Transverse colon (tissue), 4 donors: ENCODE measurements at regions not wholly inside any gene's neighbourhood (a gene's known extent, or its start where the extent isn't known, plus 50 kb on each side); places are given as distances from the start of the nearest gene placed in this dataset.

Source experiments
- DNase-seq: peaks from one replicate; pipeline ENCODE4 v3.0.0-alpha.2; 2019
- H3K27ac ChIP-seq, 4 donors: fragments of 200-600 bp; sonication (generic); 2 replicates each; pipeline ENCODE4 v1.5.1; 2016 to 2018; ENCODE audit warnings: inconsistent platforms in 4 of 4
- H3K27me3 ChIP-seq: fragments of 200-600 bp; sonication (generic); 2 replicates; pipeline ENCODE4 v1.5.1; 2017; ENCODE audit warnings: inconsistent platforms
- H3K36me3 ChIP-seq, 4 donors: fragments of 200-600 bp; sonication (generic); 2 replicates each; pipeline ENCODE4 v1.5.1; 2017 to 2019; ENCODE audit warnings: inconsistent platforms in 4 of 4
- H3K4me1 ChIP-seq, 4 donors: fragments of 200-600 bp; sonication (generic); 2 replicates each; pipeline ENCODE4 v1.5.1; 2017 to 2020; ENCODE audit warnings: inconsistent platforms in 4 of 4
- H3K4me3 ChIP-seq, 4 donors: fragments of 200-600 bp; sonication (generic); 1 replicate in 1 of 4; 2 replicates in 3 of 4; pipeline versions ENCODE4 v1.5.1 to v1.6.1; 2017 to 2019; ENCODE audit warnings: inconsistent platforms in 4 of 4
- H3K9me3 ChIP-seq, 2 donors: fragments of 200-600 bp; sonication (generic); 2 replicates each; pipeline ENCODE4 v1.5.1; 2017 to 2019; ENCODE audit warnings: inconsistent platforms in 2 of 2
- EP300 ChIP-seq: sonication (generic); formaldehyde crosslinking; IDR thresholded peaks from one replicate; pipeline ENCODE4 v1.6.1; 2017; ENCODE audit warnings: antibody characterized with exemption, low read depth
- POLR2A ChIP-seq: fragments of 450-650 bp; IDR thresholded peaks from one replicate; pipeline ENCODE4 v1.6.1; 2016; ENCODE audit warnings: antibody characterized with exemption, mild to moderate bottlenecking, moderate library complexity
- POLR2AphosphoS5 ChIP-seq, 3 donors: sonication (generic); formaldehyde crosslinking; IDR thresholded peaks; one replicate each; pipeline ENCODE4 v1.6.1; 2016; ENCODE audit warnings: antibody characterized with exemption in 3 of 3
- WGBS, 2 donors: methylation state at CpG; one replicate each; pipeline ENCODE4 v1.1.5; 2018; ENCODE audit warnings: low coverage in 1 of 2; 5-methylcytosine and 5-hydroxymethylcytosine counted together
- in situ Hi-C, 4 donors: fragments of 200-750 bp; cut with MboI; loops; one replicate each; pipeline versions ENCODE4 v1.15.0 to v1.15.1; 2017; ENCODE audit warnings: low sequenced_read_pairs in 3 of 4, low pct_ligation_motif_present in 1 of 4, low pct_unique_long_range_greater_than_20kb in 1 of 4
- intact Hi-C: fragments of 100-400 bp; cut with DNase I; formaldehyde crosslinking; loops from one replicate; pipeline ENCODE4 v1.15.1; 2023; ENCODE audit warnings: low total_unique reads
- TF ChIP-seq, protein P1 (sequence below), 5 experiments: fragments of 200-600 bp in 3 of 5; fragments of 450-650 bp in 2 of 5; sonication (generic) in 3 of 5; IDR thresholded peaks; 1 replicate in 2 of 5; 2 replicates in 3 of 5; pipeline ENCODE4 v1.5.1; 2016 to 2017; ENCODE audit warnings: antibody characterized with exemption in 5 of 5, inconsistent platforms in 3 of 5, mild to moderate bottlenecking in 2 of 5, moderate library complexity in 1 of 5

DNA sequence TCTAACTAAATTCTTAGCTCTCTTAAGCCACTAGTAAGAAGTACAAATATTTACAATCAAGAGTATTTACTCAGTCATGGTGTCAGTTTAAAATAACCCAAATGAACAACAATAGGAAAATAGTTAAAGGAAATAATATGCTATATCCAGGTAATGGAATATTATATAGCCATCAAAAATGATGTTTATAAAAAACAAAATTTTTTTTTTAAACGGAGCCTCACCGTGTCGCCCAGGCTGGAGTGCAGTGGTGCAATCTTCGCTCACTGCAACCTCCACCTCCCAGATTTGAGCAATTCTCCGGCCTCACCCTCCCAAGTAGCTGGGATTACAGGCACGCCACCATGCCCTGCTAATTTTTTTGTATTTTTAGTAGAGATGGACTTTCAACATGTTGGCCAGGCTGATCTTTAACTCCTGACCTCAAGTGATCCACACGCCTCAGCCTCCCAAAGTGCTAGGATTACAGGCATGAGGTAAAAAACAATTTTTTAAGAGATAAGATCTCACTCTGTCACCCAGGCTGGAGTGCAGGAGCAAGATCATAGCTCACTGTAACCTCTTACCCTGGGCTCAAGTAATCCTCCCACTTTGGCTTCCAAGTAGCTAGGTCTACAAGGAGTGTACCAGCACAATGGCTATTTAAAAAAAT lies 132.5 kb downstream of the NOC3L start:
- intact Hi-C loops = no loop called here
- peaks cover 0 to 10% (median 0%) of the 10 kb centered on the region in 4 donors for H3K36me3 ChIP-seq

DNA sequence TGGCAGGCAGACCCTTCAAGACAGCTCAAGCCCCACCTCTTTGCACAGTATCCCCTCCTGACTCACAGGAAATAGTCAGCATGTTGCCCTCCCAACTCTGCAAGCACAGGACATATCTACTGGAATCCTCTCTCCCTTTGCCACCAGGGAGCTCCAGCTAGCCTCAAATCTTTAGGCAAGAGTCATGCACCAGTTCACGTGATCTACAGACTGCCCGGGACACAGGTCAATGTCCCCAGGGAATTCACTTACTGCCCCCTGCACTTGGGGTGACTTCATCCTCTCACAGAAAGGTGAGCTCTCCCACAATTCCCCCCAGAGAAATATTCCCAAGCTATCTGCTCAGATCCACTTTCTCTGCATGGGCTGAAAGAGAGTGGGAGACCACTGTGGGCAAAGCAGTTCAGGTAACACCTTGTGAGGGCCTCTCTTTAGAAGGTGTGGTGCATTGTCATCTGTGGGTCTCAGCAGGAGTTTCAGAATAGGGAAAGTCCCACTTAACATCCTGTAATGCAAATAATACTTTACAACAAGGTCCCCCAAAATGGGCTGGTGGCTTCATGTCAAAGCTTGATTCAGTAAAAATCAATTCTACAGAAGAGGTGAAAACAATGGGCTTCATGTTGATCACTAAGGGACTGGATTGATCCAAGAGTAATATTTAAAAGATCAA lies 129.9 kb downstream of the NOC3L start:
- 55% methylated on average over 2 of the region's 2 CpGs; no CpG with 5 or more reads in 1 of the 2 donors for WGBS, 2 donors
- H3K27me3 ChIP-seq = no peaks in the 10 kb centered on the region
- intact Hi-C loops = no loop called here
- no peak for DNase-seq
- peaks cover 0 to 4% of the 10 kb centered on the region in 2 donors for H3K9me3 ChIP-seq
- peaks cover 0 to 16% (median 5%) of the 10 kb centered on the region in 4 donors for H3K36me3 ChIP-seq
- H3K27ac ChIP-seq = no peak overlapping the region
- in situ Hi-C loops = no loop called here
- H3K4me3 ChIP-seq = no peak overlapping the region
- no peaks in the 10 kb centered on the region for H3K4me1 ChIP-seq
- no peak for TF ChIP-seq POLR2A
- TF ChIP-seq, protein P1, sequence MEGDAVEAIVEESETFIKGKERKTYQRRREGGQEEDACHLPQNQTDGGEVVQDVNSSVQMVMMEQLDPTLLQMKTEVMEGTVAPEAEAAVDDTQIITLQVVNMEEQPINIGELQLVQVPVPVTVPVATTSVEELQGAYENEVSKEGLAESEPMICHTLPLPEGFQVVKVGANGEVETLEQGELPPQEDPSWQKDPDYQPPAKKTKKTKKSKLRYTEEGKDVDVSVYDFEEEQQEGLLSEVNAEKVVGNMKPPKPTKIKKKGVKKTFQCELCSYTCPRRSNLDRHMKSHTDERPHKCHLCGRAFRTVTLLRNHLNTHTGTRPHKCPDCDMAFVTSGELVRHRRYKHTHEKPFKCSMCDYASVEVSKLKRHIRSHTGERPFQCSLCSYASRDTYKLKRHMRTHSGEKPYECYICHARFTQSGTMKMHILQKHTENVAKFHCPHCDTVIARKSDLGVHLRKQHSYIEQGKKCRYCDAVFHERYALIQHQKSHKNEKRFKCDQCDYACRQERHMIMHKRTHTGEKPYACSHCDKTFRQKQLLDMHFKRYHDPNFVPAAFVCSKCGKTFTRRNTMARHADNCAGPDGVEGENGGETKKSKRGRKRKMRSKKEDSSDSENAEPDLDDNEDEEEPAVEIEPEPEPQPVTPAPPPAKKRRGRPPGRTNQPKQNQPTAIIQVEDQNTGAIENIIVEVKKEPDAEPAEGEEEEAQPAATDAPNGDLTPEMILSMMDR (IDR thresholded peaks at IDR 0.05) = no peak
- TF ChIP-seq EP300 = no peak
- no peak for TF ChIP-seq POLR2AphosphoS5 (IDR thresholded peaks at IDR 0.05)

More for the DNA sequence above, 132.5 kb downstream of the NOC3L start:
- WGBS, 2 donors = 86 to 100% methylated on average over 1 to 7 of the region's 7 CpGs
- Histone ChIP-seq H3K27me3 (no peaks in the 10 kb centered on the region), H3K9me3 (peaks cover 0 to 4% of the 10 kb centered on the region in 2 donors), H3K27ac (no peak overlapping the region), H3K4me3 (no peak overlapping the region), H3K4me1 (no peaks in the 10 kb centered on the region)
- no peak for DNase-seq
- TF ChIP-seq POLR2AphosphoS5 (IDR thresholded peaks at IDR 0.05) = no peak
- no peak for TF ChIP-seq POLR2A
- TF ChIP-seq EP300 = no peak
- in situ Hi-C loops = no loop called here

DNA sequence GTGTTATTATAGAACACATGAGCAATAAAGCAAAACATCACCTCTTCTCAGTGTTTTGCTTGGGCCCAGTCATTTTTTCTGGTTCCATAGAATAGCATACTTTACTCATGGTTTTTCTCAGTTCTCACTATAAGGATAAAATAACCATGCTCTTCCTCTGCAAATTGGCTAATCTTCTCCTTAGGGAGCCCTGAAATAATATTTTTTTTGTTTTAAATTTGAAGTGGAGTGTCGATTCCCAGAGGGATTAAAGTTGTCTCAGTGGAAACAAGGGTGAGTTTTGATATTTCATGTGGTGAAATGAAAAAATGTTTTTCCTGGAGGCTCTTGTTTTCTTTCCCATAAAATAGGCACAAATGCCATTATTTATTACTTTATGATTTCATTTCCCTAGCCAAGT lies 127.3 kb downstream of the NOC3L start:
- Histone ChIP-seq H3K4me3 (no peak overlapping the region), H3K27me3 (no peaks in the 10 kb centered on the region), H3K9me3 (no peaks in the 10 kb centered on the region), H3K4me1 (no peaks in the 10 kb centered on the region), H3K27ac (no peak overlapping the region), H3K36me3 (peaks cover 0 to 22% (median 6%) of the 10 kb centered on the region in 4 donors)
- no peak for DNase-seq
- in situ Hi-C loops = no loop called here
- no peak for TF ChIP-seq EP300
- TF ChIP-seq POLR2AphosphoS5 (IDR thresholded peaks at IDR 0.05) = no peak
- no peak for TF ChIP-seq POLR2A
- TF ChIP-seq, protein P1 (IDR thresholded peaks at IDR 0.05) = no peak
- intact Hi-C loops = no loop called here
- WGBS, 2 donors = 76 to 90% methylated on average over 1 of the region's 1 CpG

DNA sequence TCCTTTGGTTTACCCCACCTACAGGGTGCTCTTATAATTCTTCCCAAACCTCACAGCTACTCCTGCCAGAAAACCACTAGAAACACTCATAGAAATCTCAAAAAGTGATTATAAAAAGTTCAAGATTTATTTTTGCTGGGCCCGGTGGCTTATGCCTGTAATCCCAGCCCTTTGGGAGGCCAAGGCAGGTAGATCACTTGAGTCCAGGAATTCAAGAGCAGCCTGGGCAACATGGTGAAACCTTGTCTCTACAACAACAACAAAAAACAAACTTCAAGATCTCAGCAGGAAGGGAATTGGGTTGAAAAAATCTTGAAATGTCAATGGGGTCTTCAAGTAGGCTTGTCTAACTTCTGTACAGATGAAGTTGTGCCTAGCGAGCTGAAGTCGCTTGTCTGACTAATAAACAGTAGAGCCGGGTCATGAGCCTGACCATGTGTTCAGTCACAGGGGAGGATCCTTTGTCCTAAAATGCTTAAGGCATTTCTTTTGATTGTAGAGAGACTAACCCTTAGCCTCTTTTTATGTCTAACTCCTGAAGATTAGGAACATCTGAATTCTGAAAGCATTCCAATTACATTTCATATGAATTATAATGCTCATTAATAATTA lies 124.6 kb downstream of the NOC3L start:
- Histone ChIP-seq H3K27ac (no peak overlapping the region), H3K4me1 (no peaks in the 10 kb centered on the region), H3K27me3 (no peaks in the 10 kb centered on the region), H3K4me3 (no peak overlapping the region), H3K9me3 (no peaks in the 10 kb centered on the region), H3K36me3 (peaks cover 0 to 22% (median 6%) of the 10 kb centered on the region in 4 donors)
- WGBS, 2 donors = 56 to 68% methylated on average over 2 to 4 of the region's 4 CpGs
- no peak for TF ChIP-seq EP300
- TF ChIP-seq POLR2AphosphoS5 (IDR thresholded peaks at IDR 0.05) = no peak
- TF ChIP-seq, protein P1 (IDR thresholded peaks at IDR 0.05) = no peak
- no peak for TF ChIP-seq POLR2A
- in situ Hi-C loops = no loop called here
- intact Hi-C loops = no loop called here
- DNase-seq = no peak
